GM23338 (cell line): ENCODE measurements at regions not wholly inside any gene's neighbourhood (a gene's known extent, or its start where the extent isn't known, plus 50 kb on each side); places are given as distances from the start of the nearest gene placed in this dataset.

Experiments used
- ATAC-seq: fragments of 200-7000 bp; cut with Tn5 transposase; 3 replicates; pipeline ENCODE4 v1.9.1; 2020
- DNase-seq: peaks from one replicate; pipeline ENCODE4 v3.0.0-alpha.2; 2015; ENCODE audit warnings: low spot score
- H2AFZ ChIP-seq: fragments of 200-600 bp; sonication (generic); 2 replicates; pipeline ENCODE4 v1.8.0; 2016; ENCODE audit warnings: antibody characterized with exemption, mild to moderate bottlenecking, moderate library complexity
- H3F3A ChIP-seq: fragments of 200-600 bp; sonication (generic); replicated peaks from 2 replicates; pipeline ENCODE4 v1.8.0; 2017; ENCODE audit warnings: antibody characterized with exemption, mixed run types, low read depth
- H3K27ac ChIP-seq: fragments of 200-600 bp; sonication (generic); 2 replicates; pipeline ENCODE4 v1.6.1; 2016; ENCODE audit warnings: low read depth
- H3K27me3 ChIP-seq: fragments of 200-600 bp; sonication (generic); 2 replicates; pipeline ENCODE4 v1.8.0; 2016; ENCODE audit warnings: mild to moderate bottlenecking, mixed run types, moderate library complexity; ENCODE audit not compliant: insufficient read depth
- H3K36me3 ChIP-seq: fragments of 200-600 bp; sonication (generic); 2 replicates; pipeline ENCODE4 v1.8.0; 2016; ENCODE audit warnings: mild to moderate bottlenecking; ENCODE audit not compliant: insufficient read depth
- H3K4me1 ChIP-seq: fragments of 200-600 bp; sonication (generic); 2 replicates; pipeline ENCODE4 v1.8.0; 2016; ENCODE audit warnings: mild to moderate bottlenecking, moderate library complexity; ENCODE audit not compliant: insufficient read depth
- H3K4me2 ChIP-seq: fragments of 200-600 bp; sonication (generic); 2 replicates; pipeline ENCODE4 v1.7.1; 2017; ENCODE audit warnings: mixed run types
- H3K4me3 ChIP-seq: fragments of 200-600 bp; sonication (generic); 2 replicates; pipeline ENCODE4 v1.6.1; 2016; ENCODE audit warnings: mixed run types
- H3K79me2 ChIP-seq: fragments of 200-600 bp; sonication (generic); replicated peaks from 2 replicates; pipeline ENCODE4 v1.8.0; 2017; ENCODE audit warnings: mild to moderate bottlenecking; ENCODE audit not compliant: insufficient read depth
- H3K9me2 ChIP-seq: fragments of 200-600 bp; sonication (generic); 2 replicates; pipeline ENCODE4 v1.8.0; 2017; ENCODE audit not compliant: insufficient read depth
- H4K20me1 ChIP-seq: fragments of 200-600 bp; sonication (generic); replicated peaks from 2 replicates; pipeline ENCODE4 v1.8.0; 2017; ENCODE audit warnings: mild to moderate bottlenecking; ENCODE audit not compliant: insufficient read depth
- H3K27ac Mint-ChIP-seq: 2 replicates; pipeline ENCODE4 v1.8.0; 2020; ENCODE audit warnings: inconsistent platforms, mild to moderate bottlenecking, moderate library complexity, mixed read lengths
- H3K27me3 Mint-ChIP-seq: 3 replicates; pipeline ENCODE4 v1.8.0; 2022; ENCODE audit warnings: low read depth, mild to moderate bottlenecking, moderate library complexity, mixed read lengths, inconsistent platforms; ENCODE audit not compliant: insufficient read depth, poor library complexity
- H3K36me3 Mint-ChIP-seq: 3 replicates; pipeline ENCODE4 v1.8.0; 2021; ENCODE audit warnings: low read depth, mild to moderate bottlenecking, inconsistent platforms, moderate library complexity, mixed read lengths
- H3K4me1 Mint-ChIP-seq: 3 replicates; pipeline ENCODE4 v1.8.0; 2020; ENCODE audit warnings: mild to moderate bottlenecking, inconsistent platforms, mixed read lengths
- H3K4me3 Mint-ChIP-seq: 3 replicates; pipeline ENCODE4 v1.8.0; 2021; ENCODE audit warnings: moderate library complexity, mild to moderate bottlenecking, inconsistent platforms, mixed read lengths
- H3K9me3 Mint-ChIP-seq: 3 replicates; pipeline ENCODE4 v1.8.0; 2020; ENCODE audit warnings: moderate library complexity, mild to moderate bottlenecking, inconsistent platforms, mixed read lengths
- CREB1 ChIP-seq: fragments of 250-450 bp; sonication (Bioruptor Pico); IDR thresholded peaks from 2 replicates; pipeline ENCODE4 v1.5.0; 2020; ENCODE audit warnings: low read depth, mild to moderate bottlenecking, moderate library complexity
- EZH2 ChIP-seq: fragments of 200-600 bp; sonication (generic); IDR thresholded peaks from one replicate; pipeline ENCODE4 v1.8.0; 2017; ENCODE audit warnings: antibody characterized with exemption, mild to moderate bottlenecking, low read depth; ENCODE audit not compliant: unreplicated experiment
- EZH2phosphoT487 ChIP-seq: fragments of 200-600 bp; sonication (generic); IDR thresholded peaks from one replicate; pipeline ENCODE4 v1.8.1; 2018; ENCODE audit warnings: antibody characterized with exemption; ENCODE audit not compliant: unreplicated experiment
- JUNB ChIP-seq: IDR thresholded peaks from one replicate; pipeline ENCODE4 v1.6.1; 2016; ENCODE audit warnings: antibody characterized with exemption; ENCODE audit not compliant: unreplicated experiment
- NANOG ChIP-seq: IDR thresholded peaks from 2 replicates; pipeline ENCODE4 v1.6.1; 2016; ENCODE audit warnings: antibody characterized with exemption, borderline replicate concordance
- POLR2AphosphoS5 ChIP-seq: IDR thresholded peaks from 2 replicates; pipeline ENCODE4 v1.6.1; 2016; ENCODE audit warnings: antibody characterized with exemption, low read depth
- STAT1 ChIP-seq: IDR thresholded peaks from one replicate; pipeline ENCODE4 v1.6.1; 2016; ENCODE audit warnings: antibody characterized with exemption; ENCODE audit not compliant: unreplicated experiment
- ZNF114 ChIP-seq: fragments of 250-450 bp; sonication (Bioruptor Pico); IDR thresholded peaks from 2 replicates; pipeline ENCODE4 v1.5.0; 2020; ENCODE audit warnings: mild to moderate bottlenecking, moderate library complexity
- ZNF331 ChIP-seq: fragments of 250-450 bp; sonication (Bioruptor Pico); IDR thresholded peaks from 2 replicates; pipeline ENCODE4 v1.5.0; 2020; ENCODE audit warnings: low read depth, mild to moderate bottlenecking, moderate library complexity
- TF ChIP-seq, protein P1 (sequence below): IDR thresholded peaks from one replicate; pipeline ENCODE4 v1.6.1; 2018; ENCODE audit warnings: antibody characterized with exemption; ENCODE audit not compliant: unreplicated experiment
- TF ChIP-seq, protein P2 (sequence below): IDR thresholded peaks from 2 replicates; pipeline ENCODE4 v1.6.1; 2016; ENCODE audit warnings: antibody characterized with exemption
- TF ChIP-seq, protein P3 (sequence below), 2 experiments: fragments of 200-600 bp in 1 of 2; sonication (generic) in 1 of 2; conservative IDR thresholded peaks; 2 replicates each; pipeline versions ENCODE4 v1.5.1 to v1.6.1; 2016 to 2017; ENCODE audit warnings: antibody characterized with exemption in 2 of 2, low read depth in 2 of 2, mild to moderate bottlenecking in 2 of 2, moderate library complexity in 1 of 2
- TF ChIP-seq, protein P4 (sequence below): fragments of 250-450 bp; sonication (Bioruptor Pico); IDR thresholded peaks from 2 replicates; pipeline ENCODE4 v1.5.0; 2020; ENCODE audit warnings: mild to moderate bottlenecking, moderate library complexity

DNA sequence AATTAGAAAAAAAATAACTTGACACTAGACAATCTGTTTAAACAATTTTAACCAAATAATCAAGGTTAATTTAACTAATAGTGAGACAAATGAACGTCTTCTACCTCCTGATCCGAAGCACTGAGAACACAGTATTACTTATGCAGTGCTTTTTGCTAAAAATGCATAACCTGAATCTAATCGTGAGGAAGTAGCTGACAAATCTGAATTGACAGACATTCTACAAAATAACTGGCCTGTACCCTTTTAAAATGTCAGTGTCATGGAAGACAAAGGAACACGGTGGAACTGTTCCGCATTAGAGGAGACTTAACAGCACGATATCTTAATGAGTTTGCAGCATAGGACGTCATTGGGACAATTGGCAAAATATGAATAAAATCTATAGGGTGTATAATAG, 631.2 kb upstream of the ZFP42 start:
- Histone ChIP-seq H3K4me1 (no peaks in the 10 kb centered on the region), H3K79me2 (no peaks in the 10 kb centered on the region), H4K20me1 (no peaks in the 10 kb centered on the region), H3K4me2 (no peak overlapping the region), H3K27ac (no peak overlapping the region), H3K9me2 (no peaks in the 10 kb centered on the region), H3K4me3 (no peak overlapping the region), H2AFZ (no peak overlapping the region), H3K27me3 (no peaks in the 10 kb centered on the region), H3K36me3 (no peaks in the 10 kb centered on the region), H3F3A (no peaks in the 10 kb centered on the region)
- no peaks in the 10 kb centered on the region for H3K27me3 Mint-ChIP-seq
- no peak for DNase-seq
- H3K4me3 Mint-ChIP-seq: no peak overlapping the region
- H3K9me3 Mint-ChIP-seq: no peaks in the 10 kb centered on the region
- no peaks in the 10 kb centered on the region for H3K4me1 Mint-ChIP-seq
- no peak for ATAC-seq
- TF ChIP-seq JUNB (no peak), EZH2 (no peak), STAT1 (no peak), ZNF331 (no peak), EZH2phosphoT487 (no peak), POLR2AphosphoS5 (no peak), CREB1 (no peak), NANOG (no peak), ZNF114 (CRISPR knock-in tag) (no peak)
- TF ChIP-seq, protein P1, sequence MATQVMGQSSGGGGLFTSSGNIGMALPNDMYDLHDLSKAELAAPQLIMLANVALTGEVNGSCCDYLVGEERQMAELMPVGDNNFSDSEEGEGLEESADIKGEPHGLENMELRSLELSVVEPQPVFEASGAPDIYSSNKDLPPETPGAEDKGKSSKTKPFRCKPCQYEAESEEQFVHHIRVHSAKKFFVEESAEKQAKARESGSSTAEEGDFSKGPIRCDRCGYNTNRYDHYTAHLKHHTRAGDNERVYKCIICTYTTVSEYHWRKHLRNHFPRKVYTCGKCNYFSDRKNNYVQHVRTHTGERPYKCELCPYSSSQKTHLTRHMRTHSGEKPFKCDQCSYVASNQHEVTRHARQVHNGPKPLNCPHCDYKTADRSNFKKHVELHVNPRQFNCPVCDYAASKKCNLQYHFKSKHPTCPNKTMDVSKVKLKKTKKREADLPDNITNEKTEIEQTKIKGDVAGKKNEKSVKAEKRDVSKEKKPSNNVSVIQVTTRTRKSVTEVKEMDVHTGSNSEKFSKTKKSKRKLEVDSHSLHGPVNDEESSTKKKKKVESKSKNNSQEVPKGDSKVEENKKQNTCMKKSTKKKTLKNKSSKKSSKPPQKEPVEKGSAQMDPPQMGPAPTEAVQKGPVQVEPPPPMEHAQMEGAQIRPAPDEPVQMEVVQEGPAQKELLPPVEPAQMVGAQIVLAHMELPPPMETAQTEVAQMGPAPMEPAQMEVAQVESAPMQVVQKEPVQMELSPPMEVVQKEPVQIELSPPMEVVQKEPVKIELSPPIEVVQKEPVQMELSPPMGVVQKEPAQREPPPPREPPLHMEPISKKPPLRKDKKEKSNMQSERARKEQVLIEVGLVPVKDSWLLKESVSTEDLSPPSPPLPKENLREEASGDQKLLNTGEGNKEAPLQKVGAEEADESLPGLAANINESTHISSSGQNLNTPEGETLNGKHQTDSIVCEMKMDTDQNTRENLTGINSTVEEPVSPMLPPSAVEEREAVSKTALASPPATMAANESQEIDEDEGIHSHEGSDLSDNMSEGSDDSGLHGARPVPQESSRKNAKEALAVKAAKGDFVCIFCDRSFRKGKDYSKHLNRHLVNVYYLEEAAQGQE: no peak
- TF ChIP-seq, protein P2, sequence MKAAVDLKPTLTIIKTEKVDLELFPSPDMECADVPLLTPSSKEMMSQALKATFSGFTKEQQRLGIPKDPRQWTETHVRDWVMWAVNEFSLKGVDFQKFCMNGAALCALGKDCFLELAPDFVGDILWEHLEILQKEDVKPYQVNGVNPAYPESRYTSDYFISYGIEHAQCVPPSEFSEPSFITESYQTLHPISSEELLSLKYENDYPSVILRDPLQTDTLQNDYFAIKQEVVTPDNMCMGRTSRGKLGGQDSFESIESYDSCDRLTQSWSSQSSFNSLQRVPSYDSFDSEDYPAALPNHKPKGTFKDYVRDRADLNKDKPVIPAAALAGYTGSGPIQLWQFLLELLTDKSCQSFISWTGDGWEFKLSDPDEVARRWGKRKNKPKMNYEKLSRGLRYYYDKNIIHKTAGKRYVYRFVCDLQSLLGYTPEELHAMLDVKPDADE: no peak
- TF ChIP-seq, protein P3, sequence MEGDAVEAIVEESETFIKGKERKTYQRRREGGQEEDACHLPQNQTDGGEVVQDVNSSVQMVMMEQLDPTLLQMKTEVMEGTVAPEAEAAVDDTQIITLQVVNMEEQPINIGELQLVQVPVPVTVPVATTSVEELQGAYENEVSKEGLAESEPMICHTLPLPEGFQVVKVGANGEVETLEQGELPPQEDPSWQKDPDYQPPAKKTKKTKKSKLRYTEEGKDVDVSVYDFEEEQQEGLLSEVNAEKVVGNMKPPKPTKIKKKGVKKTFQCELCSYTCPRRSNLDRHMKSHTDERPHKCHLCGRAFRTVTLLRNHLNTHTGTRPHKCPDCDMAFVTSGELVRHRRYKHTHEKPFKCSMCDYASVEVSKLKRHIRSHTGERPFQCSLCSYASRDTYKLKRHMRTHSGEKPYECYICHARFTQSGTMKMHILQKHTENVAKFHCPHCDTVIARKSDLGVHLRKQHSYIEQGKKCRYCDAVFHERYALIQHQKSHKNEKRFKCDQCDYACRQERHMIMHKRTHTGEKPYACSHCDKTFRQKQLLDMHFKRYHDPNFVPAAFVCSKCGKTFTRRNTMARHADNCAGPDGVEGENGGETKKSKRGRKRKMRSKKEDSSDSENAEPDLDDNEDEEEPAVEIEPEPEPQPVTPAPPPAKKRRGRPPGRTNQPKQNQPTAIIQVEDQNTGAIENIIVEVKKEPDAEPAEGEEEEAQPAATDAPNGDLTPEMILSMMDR (conservative IDR thresholded peaks at IDR 0.05; ENCODE audit: low read depth in 2 of 2): no peak
- TF ChIP-seq, protein P4, sequence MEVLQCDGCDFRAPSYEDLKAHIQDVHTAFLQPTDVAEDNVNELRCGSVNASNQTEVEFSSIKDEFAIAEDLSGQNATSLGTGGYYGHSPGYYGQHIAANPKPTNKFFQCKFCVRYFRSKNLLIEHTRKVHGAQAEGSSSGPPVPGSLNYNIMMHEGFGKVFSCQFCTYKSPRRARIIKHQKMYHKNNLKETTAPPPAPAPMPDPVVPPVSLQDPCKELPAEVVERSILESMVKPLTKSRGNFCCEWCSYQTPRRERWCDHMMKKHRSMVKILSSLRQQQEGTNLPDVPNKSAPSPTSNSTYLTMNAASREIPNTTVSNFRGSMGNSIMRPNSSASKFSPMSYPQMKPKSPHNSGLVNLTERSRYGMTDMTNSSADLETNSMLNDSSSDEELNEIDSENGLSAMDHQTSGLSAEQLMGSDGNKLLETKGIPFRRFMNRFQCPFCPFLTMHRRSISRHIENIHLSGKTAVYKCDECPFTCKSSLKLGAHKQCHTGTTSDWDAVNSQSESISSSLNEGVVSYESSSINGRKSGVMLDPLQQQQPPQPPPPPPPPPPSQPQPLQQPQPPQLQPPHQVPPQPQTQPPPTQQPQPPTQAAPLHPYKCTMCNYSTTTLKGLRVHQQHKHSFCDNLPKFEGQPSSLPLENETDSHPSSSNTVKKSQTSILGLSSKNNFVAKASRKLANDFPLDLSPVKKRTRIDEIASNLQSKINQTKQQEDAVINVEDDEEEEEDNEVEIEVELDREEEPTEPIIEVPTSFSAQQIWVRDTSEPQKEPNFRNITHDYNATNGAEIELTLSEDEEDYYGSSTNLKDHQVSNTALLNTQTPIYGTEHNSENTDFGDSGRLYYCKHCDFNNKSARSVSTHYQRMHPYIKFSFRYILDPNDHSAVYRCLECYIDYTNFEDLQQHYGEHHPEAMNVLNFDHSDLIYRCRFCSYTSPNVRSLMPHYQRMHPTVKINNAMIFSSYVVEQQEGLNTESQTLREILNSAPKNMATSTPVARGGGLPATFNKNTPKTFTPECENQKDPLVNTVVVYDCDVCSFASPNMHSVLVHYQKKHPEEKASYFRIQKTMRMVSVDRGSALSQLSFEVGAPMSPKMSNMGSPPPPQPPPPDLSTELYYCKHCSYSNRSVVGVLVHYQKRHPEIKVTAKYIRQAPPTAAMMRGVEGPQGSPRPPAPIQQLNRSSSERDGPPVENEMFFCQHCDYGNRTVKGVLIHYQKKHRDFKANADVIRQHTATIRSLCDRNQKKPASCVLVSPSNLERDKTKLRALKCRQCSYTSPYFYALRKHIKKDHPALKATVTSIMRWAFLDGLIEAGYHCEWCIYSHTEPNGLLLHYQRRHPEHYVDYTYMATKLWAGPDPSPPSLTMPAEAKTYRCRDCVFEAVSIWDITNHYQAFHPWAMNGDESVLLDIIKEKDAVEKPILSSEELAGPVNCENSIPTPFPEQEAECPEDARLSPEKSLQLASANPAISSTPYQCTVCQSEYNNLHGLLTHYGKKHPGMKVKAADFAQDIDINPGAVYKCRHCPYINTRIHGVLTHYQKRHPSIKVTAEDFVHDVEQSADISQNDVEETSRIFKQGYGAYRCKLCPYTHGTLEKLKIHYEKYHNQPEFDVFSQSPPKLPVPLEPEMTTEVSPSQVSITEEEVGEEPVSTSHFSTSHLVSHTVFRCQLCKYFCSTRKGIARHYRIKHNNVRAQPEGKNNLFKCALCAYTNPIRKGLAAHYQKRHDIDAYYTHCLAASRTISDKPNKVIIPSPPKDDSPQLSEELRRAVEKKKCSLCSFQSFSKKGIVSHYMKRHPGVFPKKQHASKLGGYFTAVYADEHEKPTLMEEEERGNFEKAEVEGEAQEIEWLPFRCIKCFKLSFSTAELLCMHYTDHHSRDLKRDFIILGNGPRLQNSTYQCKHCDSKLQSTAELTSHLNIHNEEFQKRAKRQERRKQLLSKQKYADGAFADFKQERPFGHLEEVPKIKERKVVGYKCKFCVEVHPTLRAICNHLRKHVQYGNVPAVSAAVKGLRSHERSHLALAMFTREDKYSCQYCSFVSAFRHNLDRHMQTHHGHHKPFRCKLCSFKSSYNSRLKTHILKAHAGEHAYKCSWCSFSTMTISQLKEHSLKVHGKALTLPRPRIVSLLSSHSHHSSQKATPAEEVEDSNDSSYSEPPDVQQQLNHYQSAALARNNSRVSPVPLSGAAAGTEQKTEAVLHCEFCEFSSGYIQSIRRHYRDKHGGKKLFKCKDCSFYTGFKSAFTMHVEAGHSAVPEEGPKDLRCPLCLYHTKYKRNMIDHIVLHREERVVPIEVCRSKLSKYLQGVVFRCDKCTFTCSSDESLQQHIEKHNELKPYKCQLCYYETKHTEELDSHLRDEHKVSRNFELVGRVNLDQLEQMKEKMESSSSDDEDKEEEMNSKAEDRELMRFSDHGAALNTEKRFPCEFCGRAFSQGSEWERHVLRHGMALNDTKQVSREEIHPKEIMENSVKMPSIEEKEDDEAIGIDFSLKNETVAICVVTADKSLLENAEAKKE (CRISPR knock-in tag): no peak
- H3K27ac Mint-ChIP-seq: no peak overlapping the region
- no peaks in the 10 kb centered on the region for H3K36me3 Mint-ChIP-seq
